ENCODE measurements at regions not wholly inside any gene's neighbourhood (a gene's known extent, or its start where the extent isn't known, plus 50 kb on each side); places are given as distances from the start of the nearest gene placed in this dataset.

GRCh38 chr4:126440297-126440696 is 1125.5 kb downstream of the FAT4 start:
- TF ChIP-seq ZFP30 (CRISPR knock-in tag; IDR thresholded peaks at IDR 0.05): no peak
- TF ChIP-seq TCF4 (CRISPR knock-in tag; IDR thresholded peaks at IDR 0.05; ENCODE audit: borderline replicate concordance): no peak
- no peak for TF ChIP-seq ZFP3 (CRISPR knock-in tag; IDR thresholded peaks at IDR 0.05)
- no peak for TF ChIP-seq CREB5 (CRISPR knock-in tag; IDR thresholded peaks at IDR 0.05; ENCODE audit: low read depth)
- TF ChIP-seq OSR1 (CRISPR knock-in tag; IDR thresholded peaks at IDR 0.05): no peak
- no peak for TF ChIP-seq PATZ1 (CRISPR knock-in tag; IDR thresholded peaks at IDR 0.05; ENCODE audit: borderline replicate concordance)
- TF ChIP-seq PPARA (CRISPR knock-in tag; IDR thresholded peaks at IDR 0.05; ENCODE audit: borderline replicate concordance): no peak
- no peak for TF ChIP-seq ZNF70 (CRISPR knock-in tag; IDR thresholded peaks at IDR 0.05)
- TF ChIP-seq GLIS3 (CRISPR knock-in tag; IDR thresholded peaks at IDR 0.05): no peak
- TF ChIP-seq ARNTL (CRISPR knock-in tag; IDR thresholded peaks at IDR 0.05; ENCODE audit: borderline replicate concordance, low read depth): no peak
- TF ChIP-seq RARB (CRISPR knock-in tag; IDR thresholded peaks at IDR 0.05): no peak
- no peak for TF ChIP-seq ZC3H10 (CRISPR knock-in tag; IDR thresholded peaks at IDR 0.05)
- TF ChIP-seq, protein P1, sequence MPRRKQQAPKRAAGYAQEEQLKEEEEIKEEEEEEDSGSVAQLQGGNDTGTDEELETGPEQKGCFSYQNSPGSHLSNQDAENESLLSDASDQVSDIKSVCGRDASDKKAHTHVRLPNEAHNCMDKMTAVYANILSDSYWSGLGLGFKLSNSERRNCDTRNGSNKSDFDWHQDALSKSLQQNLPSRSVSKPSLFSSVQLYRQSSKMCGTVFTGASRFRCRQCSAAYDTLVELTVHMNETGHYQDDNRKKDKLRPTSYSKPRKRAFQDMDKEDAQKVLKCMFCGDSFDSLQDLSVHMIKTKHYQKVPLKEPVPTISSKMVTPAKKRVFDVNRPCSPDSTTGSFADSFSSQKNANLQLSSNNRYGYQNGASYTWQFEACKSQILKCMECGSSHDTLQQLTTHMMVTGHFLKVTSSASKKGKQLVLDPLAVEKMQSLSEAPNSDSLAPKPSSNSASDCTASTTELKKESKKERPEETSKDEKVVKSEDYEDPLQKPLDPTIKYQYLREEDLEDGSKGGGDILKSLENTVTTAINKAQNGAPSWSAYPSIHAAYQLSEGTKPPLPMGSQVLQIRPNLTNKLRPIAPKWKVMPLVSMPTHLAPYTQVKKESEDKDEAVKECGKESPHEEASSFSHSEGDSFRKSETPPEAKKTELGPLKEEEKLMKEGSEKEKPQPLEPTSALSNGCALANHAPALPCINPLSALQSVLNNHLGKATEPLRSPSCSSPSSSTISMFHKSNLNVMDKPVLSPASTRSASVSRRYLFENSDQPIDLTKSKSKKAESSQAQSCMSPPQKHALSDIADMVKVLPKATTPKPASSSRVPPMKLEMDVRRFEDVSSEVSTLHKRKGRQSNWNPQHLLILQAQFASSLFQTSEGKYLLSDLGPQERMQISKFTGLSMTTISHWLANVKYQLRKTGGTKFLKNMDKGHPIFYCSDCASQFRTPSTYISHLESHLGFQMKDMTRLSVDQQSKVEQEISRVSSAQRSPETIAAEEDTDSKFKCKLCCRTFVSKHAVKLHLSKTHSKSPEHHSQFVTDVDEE (CRISPR knock-in tag; IDR thresholded peaks at IDR 0.05): no peak
- no peak for TF ChIP-seq CSRNP3 (CRISPR knock-in tag; IDR thresholded peaks at IDR 0.05)
